GM12878 (cell line): ENCODE measurements at regions not wholly inside any gene's neighbourhood (a gene's known extent, or its start where the extent isn't known, plus 50 kb on each side); places are given as distances from the start of the nearest gene placed in this dataset.

Source experiments
- ATAC-seq: fragments of 200-7000 bp; cut with Tn5 transposase; 3 replicates; pipeline ENCODE4 v1.9.1; 2020; ENCODE audit warnings: mild to moderate bottlenecking, moderate library complexity
- BruUV-seq: library from RNA; stranded (reverse); fragments of 400-500 nt; replicated peaks from 2 replicates; lab custom pipeline; 2021; lab: Mats Ljungman, UMichigan
- CTCF ChIA-PET: fragments of 300-600 bp; sonication (Branson Sonifier 250); formaldehyde crosslinking; extraction: SDS; loops from one replicate; lab custom pipeline; 2021; ENCODE audit warnings: inconsistent platforms; lab: Yijun Ruan, JAX
- POLR2A ChIA-PET: fragments of 350-600 bp; formaldehyde crosslinking; extraction: SDS; loops from one replicate; lab custom pipeline; 2021; ENCODE audit warnings: inconsistent platforms; lab: Charles Lee
- RAD21 ChIA-PET: fragments of 300-600 bp; sonication (Branson Sonifier 250); formaldehyde crosslinking; loops from one replicate; lab custom pipeline; 2023; ENCODE audit warnings: antibody characterized with exemption; ENCODE audit not compliant: unreplicated experiment; lab: Charles Lee
- SMC1A ChIA-PET: fragments of 300-600 bp; sonication (Branson Sonifier 250); formaldehyde crosslinking; loops from one replicate; lab custom pipeline; 2023; ENCODE audit not compliant: unreplicated experiment, uncharacterized antibody; lab: Charles Lee
- DNase-seq: peaks from one replicate; pipeline ENCODE4 v3.0.0-alpha.2; 2011; ENCODE audit warnings: low read depth, low spot score
- FAIRE-seq: peaks from 3 replicates; lab custom pipeline; 2011; peaks lifted over from hg19 to GRCh38; lab: Jason Lieb, UNC
- H2AFZ ChIP-seq: 2 replicates; pipeline ENCODE4 v1.6.0; 2011; ENCODE audit warnings: low read depth, low read length, control low read depth; ENCODE audit not compliant: control insufficient read depth
- H3K27ac ChIP-seq: 2 replicates; pipeline ENCODE4 v1.5.1; 2011; ENCODE audit warnings: control low read depth; ENCODE audit not compliant: control insufficient read depth, insufficient read depth
- H3K27me3 ChIP-seq, 2 experiments: replicated peaks in 1 of 2; 2 replicates each; pipeline versions ENCODE4 v1.6.0 to v1.6.1; 2011; ENCODE audit warnings: low read length in 1 of 2; ENCODE audit not compliant: control insufficient read depth in 2 of 2, insufficient read depth in 2 of 2
- H3K36me3 ChIP-seq, 2 experiments: 2 replicates each; pipeline ENCODE4 v1.5.1; 2011; ENCODE audit warnings: low read length in 1 of 2; ENCODE audit not compliant: control insufficient read depth in 2 of 2, insufficient read depth in 2 of 2
- H3K4me1 ChIP-seq: 2 replicates; pipeline ENCODE4 v1.6.1; 2011; ENCODE audit warnings: mild to moderate bottlenecking, low read length, moderate library complexity, mixed read lengths; ENCODE audit not compliant: control insufficient read depth, insufficient read depth
- H3K4me2 ChIP-seq: 2 replicates; pipeline ENCODE4 v1.6.0; 2011; ENCODE audit warnings: control low read depth; ENCODE audit not compliant: control insufficient read depth, insufficient read depth
- H3K4me3 ChIP-seq: fragments of 200-600 bp; sonication (generic); 2 replicates; pipeline ENCODE4 v1.5.1; 2016
- H3K79me2 ChIP-seq: 2 replicates; pipeline ENCODE4 v1.6.0; 2011; ENCODE audit warnings: low read length; ENCODE audit not compliant: control insufficient read depth, insufficient read depth
- H3K9ac ChIP-seq: 2 replicates; pipeline ENCODE4 v1.8.0; 2011; ENCODE audit warnings: low read length, control low read depth, mixed read lengths; ENCODE audit not compliant: control insufficient read depth, insufficient read depth
- H3K9me3 ChIP-seq: replicated peaks from 3 replicates; pipeline ENCODE4 v1.5.1; 2011; ENCODE audit warnings: mild to moderate bottlenecking, low read length; ENCODE audit not compliant: control insufficient read depth, insufficient read depth
- H4K20me1 ChIP-seq: 2 replicates; pipeline ENCODE4 v1.6.0; 2011; ENCODE audit not compliant: control insufficient read depth, insufficient read depth
- CBX5 ChIP-seq: sonication (generic); IDR thresholded peaks from 2 replicates; pipeline ENCODE4 v1.6.1; 2016; ENCODE audit warnings: low read depth, moderate library complexity, mild to moderate bottlenecking, inconsistent platforms
- DPF2 ChIP-seq: fragments of 450-650 bp; IDR thresholded peaks from 2 replicates; pipeline ENCODE4 v1.6.1; 2017; ENCODE audit warnings: mild to moderate bottlenecking
- IKZF2 ChIP-seq, 2 experiments: fragments of 450-650 bp; IDR thresholded peaks; 2 replicates each; pipeline ENCODE4 v1.6.1; 2017; ENCODE audit warnings: mild to moderate bottlenecking in 2 of 2, moderate library complexity in 2 of 2
- KAT2A ChIP-seq: conservative IDR thresholded peaks from 2 replicates; pipeline ENCODE4 v1.6.1; 2011; ENCODE audit warnings: low read depth, low read length; ENCODE audit not compliant: control insufficient read depth
- NFXL1 ChIP-seq: fragments of 450-650 bp; IDR thresholded peaks from 2 replicates; pipeline ENCODE4 v1.6.1; 2017; ENCODE audit warnings: antibody characterized with exemption, mild to moderate bottlenecking, borderline replicate concordance
- NR2C1 ChIP-seq: fragments of 450-650 bp; IDR thresholded peaks from 2 replicates; pipeline ENCODE4 v1.6.1; 2017; ENCODE audit warnings: antibody characterized with exemption, mild to moderate bottlenecking, moderate library complexity
- PAX5 ChIP-seq: IDR thresholded peaks from 2 replicates; pipeline ENCODE4 v1.6.1; 2011; ENCODE audit warnings: low read depth, low read length, borderline replicate concordance
- POLR2A ChIP-seq: IDR thresholded peaks from 2 replicates; pipeline ENCODE4 v1.6.1; 2011; ENCODE audit warnings: low read depth, mild to moderate bottlenecking, low read length
- RCOR1 ChIP-seq: conservative IDR thresholded peaks from 2 replicates; pipeline ENCODE4 v1.6.1; 2012; ENCODE audit warnings: low read depth, low read length, improper control_type of control experiment
- SMARCA5 ChIP-seq: fragments of 450-650 bp; IDR thresholded peaks from 2 replicates; pipeline ENCODE4 v1.6.1; 2017; ENCODE audit warnings: mild to moderate bottlenecking
- SREBF2 ChIP-seq: IDR thresholded peaks from 2 replicates; pipeline ENCODE4 v1.6.1; 2012; ENCODE audit warnings: mild to moderate bottlenecking, low read length
- SRF ChIP-seq, 2 experiments: IDR thresholded peaks; 2 replicates each; pipeline ENCODE4 v1.6.1; 2011; ENCODE audit warnings: low read depth in 2 of 2, low read length in 2 of 2, mild to moderate bottlenecking in 1 of 2, moderate library complexity in 1 of 2
- ZBED1 ChIP-seq: IDR thresholded peaks from 2 replicates; pipeline ENCODE4 v1.6.1; 2016; ENCODE audit warnings: borderline replicate concordance
- ZNF622 ChIP-seq: fragments of 450-650 bp; IDR thresholded peaks from 2 replicates; pipeline ENCODE4 v1.6.1; 2017; ENCODE audit warnings: mild to moderate bottlenecking, inconsistent platforms
- ZSCAN29 ChIP-seq: fragments of 450-650 bp; IDR thresholded peaks from 2 replicates; pipeline ENCODE4 v1.6.1; 2017; ENCODE audit warnings: mild to moderate bottlenecking, moderate library complexity
- ZZZ3 ChIP-seq: IDR thresholded peaks from 2 replicates; pipeline ENCODE4 v1.6.1; 2011; ENCODE audit warnings: low read depth; ENCODE audit not compliant: control insufficient read depth, insufficient read length
- WGBS: methylation state at CpG from one replicate; pipeline ENCODE4 v1.1.6; 2016; ENCODE audit warnings: low lambda C conversion rate; ENCODE audit not compliant: insufficient replicate concordance, insufficient coverage; ENCODE audit errors: missing lambda C conversion rate; 5-methylcytosine and 5-hydroxymethylcytosine counted together
- in situ Hi-C: fragments of 300-500 bp; cut with MboI; formaldehyde crosslinking; loops from 9 replicates; pipeline ENCODE4 v1.14.3; 2018; ENCODE audit warnings: mixed read lengths
- intact Hi-C: fragments of 100-400 bp; cut with micrococcal nuclease; formaldehyde crosslinking; loops from one replicate; pipeline ENCODE4 v1.14.2; 2022; ENCODE audit not compliant: unreplicated experiment
- TF ChIP-seq, protein P1 (sequence below): fragments of 450-650 bp; formaldehyde crosslinking; IDR thresholded peaks from 2 replicates; pipeline ENCODE4 v1.5.0; 2022; ENCODE audit warnings: mild to moderate bottlenecking, missing genetic modification characterization

DNA sequence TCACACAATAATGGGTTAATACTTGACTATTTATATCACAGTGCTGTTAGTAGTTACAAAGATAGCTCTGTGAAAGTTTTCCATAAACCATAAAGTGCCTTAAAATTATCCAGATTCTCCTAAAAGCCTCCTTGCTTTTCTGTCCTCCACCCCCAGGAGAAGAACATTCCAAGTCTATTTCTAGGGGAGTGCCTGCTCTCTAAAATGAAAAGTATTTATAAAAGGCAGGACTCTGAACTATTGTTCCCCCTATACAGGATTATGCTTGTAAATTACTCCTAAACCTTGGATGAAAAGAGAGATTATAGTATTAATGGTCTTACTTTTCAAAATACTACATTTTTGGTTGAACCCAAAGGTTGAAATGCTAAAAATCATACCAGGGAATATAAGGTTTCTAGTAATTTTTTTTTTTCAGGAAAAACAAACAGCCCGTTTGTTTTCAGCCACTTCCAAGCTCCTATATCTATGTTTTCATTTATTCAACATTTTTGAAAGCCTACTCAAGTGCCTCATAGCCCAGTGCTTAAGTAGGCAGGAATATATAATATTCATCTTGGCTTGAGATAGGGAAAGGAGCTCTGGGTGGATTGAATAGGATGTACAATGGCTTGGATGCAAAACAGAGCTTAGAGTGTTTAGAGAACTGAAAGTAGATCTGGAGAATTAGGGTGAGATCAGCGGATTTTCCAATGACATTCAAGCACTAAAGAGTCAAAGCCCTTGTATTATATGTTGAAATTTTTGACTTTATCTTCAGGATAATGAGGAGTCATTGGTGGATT lies 320.7 kb downstream of the GPR37 start:
- Histone ChIP-seq H3K4me1 (no peaks in the 10 kb centered on the region), H3K36me3 (no peaks in the 10 kb centered on the region), H3K79me2 (no peaks in the 10 kb centered on the region), H4K20me1 (no peaks in the 10 kb centered on the region), H3K9ac (no peak overlapping the region), H3K27ac (no peak overlapping the region), H3K27me3 (no peaks in the 10 kb centered on the region), H3K4me2 (no peak overlapping the region), H3K9me3 (no peaks in the 10 kb centered on the region), H3K4me3 (no peak overlapping the region), H2AFZ (no peak overlapping the region)
- ATAC-seq (no peak), FAIRE-seq (no peak), DNase-seq (no peak)
- POLR2A ChIA-PET: no interaction called here
- BruUV-seq: no TSS peak
- no peak for TF ChIP-seq ZNF622
- TF ChIP-seq ZZZ3: no peak
- TF ChIP-seq SMARCA5: no peak
- TF ChIP-seq POLR2A: no peak
- TF ChIP-seq KAT2A: no peak
- no peak for TF ChIP-seq CBX5
- WGBS: 2% methylated on average over 2 of the region's 2 CpGs
- CTCF ChIA-PET: interaction anchor here (1.3 kb wide), 1 partner anchor 10 kb away, joined by 3 read pairs; no protein-coding TSS in a partner anchor
- intact Hi-C loops (no loop called here), in situ Hi-C loops (no loop called here)
- SMC1A ChIA-PET: interaction anchor here (0.5 to 1.6 kb wide), 3 partner anchors 14 to 74 kb away, joined by 3 to 4 read pairs (median 3); no protein-coding TSS in a partner anchor
- RAD21 ChIA-PET: no interaction called here

DNA sequence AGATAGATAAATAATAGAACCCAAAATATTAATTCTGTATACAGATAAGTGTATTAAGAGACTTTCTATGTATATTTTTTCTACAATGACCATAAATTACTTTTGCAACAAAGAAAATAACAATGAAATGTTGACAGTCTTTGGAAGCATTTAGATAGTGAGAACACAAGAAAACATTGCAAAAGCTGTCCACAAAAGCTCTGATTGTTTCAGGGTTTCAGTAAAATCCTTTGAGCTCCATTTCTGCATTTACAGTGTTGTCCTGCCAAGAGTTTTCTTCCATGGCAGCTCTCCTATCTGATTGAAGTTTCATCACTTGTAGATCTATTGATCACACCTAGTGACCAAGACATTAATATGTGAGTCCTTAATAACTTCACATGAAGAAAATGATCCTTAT lies 321.8 kb downstream of the GPR37 start:
- no peak overlapping the region for H3K9ac ChIP-seq
- H3K4me3 ChIP-seq: no peak overlapping the region
- ATAC-seq (no peak), DNase-seq (no peak), FAIRE-seq (no peak)
- ChIA-PET CTCF (interaction anchor here (1.3 kb wide), 1 partner anchor 11 kb away, joined by 3 read pairs; no protein-coding TSS in a partner anchor), SMC1A (interaction anchor here (1.3 to 1.6 kb wide), 2 partner anchors 15 to 18 kb away, joined by 3 to 4 read pairs; no protein-coding TSS in a partner anchor), POLR2A (no interaction called here), RAD21 (no interaction called here)
- H3K9me3 ChIP-seq: no peaks in the 10 kb centered on the region
- no peaks in the 10 kb centered on the region for H3K4me1 ChIP-seq
- H3K79me2 ChIP-seq: no peaks in the 10 kb centered on the region
- TF ChIP-seq ZBED1 (no peak), DPF2 (no peak), SREBF2 (no peak), IKZF2 (IDR thresholded peaks at IDR 0.05) (no peak), RCOR1 (no peak), NR2C1 (no peak), PAX5 (no peak), NFXL1 (no peak), ZSCAN29 (no peak), SRF (IDR thresholded peaks at IDR 0.05; ENCODE audit: low read depth in 2 of 2, low read length in 2 of 2) (no peak)
- TF ChIP-seq, protein P1, sequence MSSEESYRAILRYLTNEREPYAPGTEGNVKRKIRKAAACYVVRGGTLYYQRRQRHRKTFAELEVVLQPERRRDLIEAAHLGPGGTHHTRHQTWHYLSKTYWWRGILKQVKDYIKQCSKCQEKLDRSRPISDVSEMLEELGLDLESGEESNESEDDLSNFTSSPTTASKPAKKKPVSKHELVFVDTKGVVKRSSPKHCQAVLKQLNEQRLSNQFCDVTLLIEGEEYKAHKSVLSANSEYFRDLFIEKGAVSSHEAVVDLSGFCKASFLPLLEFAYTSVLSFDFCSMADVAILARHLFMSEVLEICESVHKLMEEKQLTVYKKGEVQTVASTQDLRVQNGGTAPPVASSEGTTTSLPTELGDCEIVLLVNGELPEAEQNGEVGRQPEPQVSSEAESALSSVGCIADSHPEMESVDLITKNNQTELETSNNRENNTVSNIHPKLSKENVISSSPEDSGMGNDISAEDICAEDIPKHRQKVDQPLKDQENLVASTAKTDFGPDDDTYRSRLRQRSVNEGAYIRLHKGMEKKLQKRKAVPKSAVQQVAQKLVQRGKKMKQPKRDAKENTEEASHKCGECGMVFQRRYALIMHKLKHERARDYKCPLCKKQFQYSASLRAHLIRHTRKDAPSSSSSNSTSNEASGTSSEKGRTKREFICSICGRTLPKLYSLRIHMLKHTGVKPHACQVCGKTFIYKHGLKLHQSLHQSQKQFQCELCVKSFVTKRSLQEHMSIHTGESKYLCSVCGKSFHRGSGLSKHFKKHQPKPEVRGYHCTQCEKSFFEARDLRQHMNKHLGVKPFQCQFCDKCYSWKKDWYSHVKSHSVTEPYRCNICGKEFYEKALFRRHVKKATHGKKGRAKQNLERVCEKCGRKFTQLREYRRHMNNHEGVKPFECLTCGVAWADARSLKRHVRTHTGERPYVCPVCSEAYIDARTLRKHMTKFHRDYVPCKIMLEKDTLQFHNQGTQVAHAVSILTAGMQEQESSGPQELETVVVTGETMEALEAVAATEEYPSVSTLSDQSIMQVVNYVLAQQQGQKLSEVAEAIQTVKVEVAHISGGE (CRISPR knock-in tag): no peak
- no TSS peak for BruUV-seq
- H3K27me3 ChIP-seq: no peaks in the 10 kb centered on the region
- H3K27ac ChIP-seq: no peak overlapping the region
- no peak overlapping the region for H3K4me2 ChIP-seq
- intact Hi-C loops (no loop called here), in situ Hi-C loops (no loop called here)
- no peaks in the 10 kb centered on the region for H4K20me1 ChIP-seq
- no peak overlapping the region for H2AFZ ChIP-seq
- H3K36me3 ChIP-seq: no peaks in the 10 kb centered on the region
